NCI-H146 treated with DMSO at 0.1 percent for 48 hours (cell line): ENCODE measurements at regions not wholly inside any gene's neighbourhood (a gene's known extent, or its start where the extent isn't known, plus 50 kb on each side); places are given as distances from the start of the nearest gene placed in this dataset.
"Not testable (repeated sequence)": the region's sequence is repeated elsewhere in the genome, so short reads cannot be mapped to it uniquely, and the experiment has no call there.

ENCODE experiments used
- DNase-seq: peaks from one replicate; lab custom pipeline; 2025; ENCODE audit not compliant: unreplicated experiment; lab: John Stamatoyannopoulos, UW

DNA sequence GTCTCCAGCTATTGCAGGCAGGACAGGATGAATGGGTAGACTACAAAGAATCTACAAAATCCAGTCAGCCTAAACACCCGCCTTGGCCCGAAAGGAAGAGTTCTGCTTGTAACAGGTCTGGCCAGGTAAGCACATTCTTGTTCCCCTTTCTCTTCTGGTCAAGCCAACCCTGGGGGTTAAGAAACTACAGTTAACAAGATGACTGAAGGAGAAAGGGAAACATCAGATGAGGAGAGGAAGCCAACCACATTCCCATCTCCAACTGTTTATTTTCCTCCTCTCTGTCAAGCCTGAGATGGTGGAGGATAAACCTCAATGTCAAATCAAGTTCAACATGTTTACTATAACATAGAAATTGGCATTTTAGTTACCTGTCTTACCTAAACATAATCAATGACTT, 198.9 kb downstream of the IPMK start:
- no peak for DNase-seq

DNA sequence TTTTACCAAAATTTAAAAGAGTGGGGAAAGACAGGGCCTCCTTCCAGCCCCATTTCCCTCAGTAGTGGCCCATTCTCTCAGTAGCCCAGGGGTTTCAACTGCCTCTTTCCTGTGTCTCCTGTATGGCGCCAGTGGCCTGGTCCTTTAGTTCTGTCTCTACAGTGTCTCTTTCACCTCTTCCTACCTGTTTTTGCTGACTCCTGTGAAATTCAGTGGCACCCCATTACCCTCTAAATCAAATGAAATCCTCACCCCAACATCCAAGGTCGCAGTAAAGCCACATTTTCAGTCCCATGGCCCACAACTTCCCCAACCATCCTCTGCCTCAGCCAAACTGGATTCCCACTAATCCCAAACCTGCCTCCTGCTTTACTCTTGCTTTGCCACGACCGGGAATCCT, 200.7 kb downstream of the IPMK start:
- DNase-seq: no peak

DNA sequence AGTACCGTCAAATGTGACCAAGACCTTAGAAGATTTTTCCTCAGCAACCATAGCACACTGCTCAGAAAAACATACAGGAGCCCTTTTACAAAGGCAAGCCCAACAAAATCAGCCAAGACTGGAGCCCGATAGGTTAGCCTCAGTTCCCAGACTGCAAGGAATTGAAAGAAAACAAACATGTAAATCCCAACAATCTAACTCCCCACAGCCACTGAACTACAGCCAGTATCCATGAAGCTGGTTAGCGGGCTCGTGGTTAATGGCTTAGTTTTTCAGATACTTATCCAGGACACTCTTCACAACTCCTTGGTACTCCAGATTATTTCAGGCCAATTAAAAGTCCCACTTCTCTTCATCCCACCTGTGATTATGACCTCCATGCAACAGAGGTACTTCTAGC, 201.6 kb downstream of the IPMK start:
- DNase-seq: no peak

DNA sequence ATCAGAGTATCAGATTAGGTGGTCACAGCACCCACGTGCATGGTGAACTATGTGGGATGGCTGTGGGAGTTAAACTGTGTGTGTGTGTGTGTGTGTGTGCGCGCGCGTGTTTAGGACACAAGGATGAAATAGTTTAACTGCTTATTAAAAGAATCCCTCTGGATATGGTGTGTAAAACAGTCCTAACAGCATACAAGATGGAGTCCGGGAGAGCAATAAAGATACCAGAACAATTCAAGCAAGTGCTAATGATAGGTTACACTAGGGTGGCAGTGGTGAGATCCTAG, 202.2 kb downstream of the IPMK start:
- DNase-seq: no peak

DNA sequence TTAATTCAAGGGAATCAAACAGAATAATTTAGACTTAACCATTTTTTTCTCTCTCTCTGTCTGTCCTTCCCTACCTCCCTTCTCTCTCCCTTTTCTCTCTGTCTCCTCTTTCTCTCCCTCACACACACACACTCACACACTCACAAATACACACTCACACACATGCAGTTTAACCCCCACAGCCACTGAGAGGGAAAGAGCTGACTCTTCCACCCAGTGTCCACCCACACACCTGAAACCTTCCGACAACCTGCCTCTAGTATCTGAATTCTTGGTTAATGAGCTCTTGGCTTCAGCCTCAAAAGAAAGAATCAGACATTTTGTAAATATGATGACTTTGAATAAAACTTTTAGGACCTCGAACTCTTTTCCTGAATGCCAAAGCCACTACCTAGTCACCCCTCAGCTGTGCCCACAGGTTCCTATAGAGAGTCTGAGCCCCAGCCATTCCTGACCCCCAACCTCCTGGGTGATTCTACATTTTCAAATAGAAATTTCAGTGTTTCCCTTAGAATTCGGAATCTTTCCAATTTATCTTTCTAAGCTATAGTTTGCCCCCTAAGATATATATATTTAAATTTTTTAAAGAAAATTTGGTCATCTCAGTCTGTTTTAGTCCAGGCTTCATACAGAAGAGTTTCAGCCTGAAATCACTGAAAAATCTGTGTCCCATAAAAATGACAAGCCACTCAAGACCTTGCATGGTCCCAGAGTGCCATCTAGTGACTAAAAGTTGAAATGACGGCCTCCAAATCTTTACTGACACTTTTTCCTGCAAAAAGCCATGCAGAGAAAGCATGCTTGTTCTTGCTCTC, 202.8 kb downstream of the IPMK start:
- DNase-seq: peak; percentile 29

DNA sequence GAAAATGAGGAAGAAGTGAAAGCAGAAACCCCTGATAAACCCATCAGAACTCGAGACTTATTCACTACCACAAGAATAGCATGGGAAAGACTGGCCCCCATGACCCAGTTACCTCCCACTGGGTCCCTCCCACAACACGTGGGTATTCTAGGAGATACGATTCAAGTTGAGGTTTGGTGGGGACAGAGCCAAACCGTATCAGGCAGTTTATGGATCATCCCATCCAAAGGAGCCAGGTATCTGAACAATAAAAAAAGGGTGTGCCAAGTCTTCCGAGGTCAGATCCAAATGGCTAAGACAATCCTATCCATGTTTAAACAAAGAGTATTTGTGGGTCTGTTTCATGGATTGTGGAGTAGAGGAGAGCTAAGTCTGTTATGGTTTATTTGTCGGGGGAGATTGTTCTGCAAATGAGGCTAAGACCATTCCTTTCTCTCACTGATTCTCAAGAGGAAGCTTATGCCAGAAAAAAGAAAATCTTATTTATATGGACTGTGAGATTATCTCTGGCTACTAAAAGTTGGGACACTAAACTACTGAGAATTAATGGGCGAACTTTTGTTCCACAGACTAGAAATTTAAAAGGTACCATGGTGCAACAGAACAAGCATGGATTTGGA, 203.7 kb downstream of the IPMK start:
- no peak for DNase-seq

DNA sequence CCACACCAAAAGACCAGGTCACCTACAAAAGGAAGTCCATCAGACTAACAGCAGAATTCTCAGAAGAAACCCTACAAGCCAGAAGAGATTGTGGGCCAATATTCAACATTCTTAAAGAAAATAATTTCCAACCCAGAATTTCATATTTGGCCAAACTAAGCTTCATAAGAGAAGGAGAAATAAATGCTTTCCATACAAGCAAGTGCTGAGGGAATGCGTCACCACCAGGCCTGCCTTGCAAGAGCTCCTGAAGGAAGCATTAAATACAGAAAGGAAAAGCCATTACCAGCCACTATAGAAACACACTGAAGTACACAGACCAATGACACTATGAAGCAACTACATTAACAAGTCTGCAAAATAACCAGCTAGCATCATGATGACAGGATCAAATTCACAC, 209.0 kb downstream of the IPMK start:
- not testable (repeated sequence) for DNase-seq

DNA sequence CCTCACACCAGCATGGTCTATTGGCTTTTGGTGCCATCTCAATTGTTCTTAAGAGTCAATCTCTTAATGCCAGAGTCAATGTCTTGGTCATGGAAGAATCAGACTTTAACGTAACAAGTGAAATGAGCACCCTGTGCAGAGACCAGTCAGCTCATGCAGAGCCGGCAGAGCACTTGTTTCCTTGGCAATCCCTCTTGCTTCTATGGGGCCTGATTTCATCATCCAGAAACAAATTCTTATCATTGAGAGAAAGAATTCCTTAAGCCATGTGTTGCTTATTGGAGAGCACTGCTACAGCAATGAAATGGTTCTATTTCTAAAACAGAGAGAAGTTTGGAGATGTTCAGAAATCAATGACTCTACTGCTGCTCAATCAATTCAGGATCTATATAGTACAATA, 212.8 kb downstream of the IPMK start:
- DNase-seq: no peak

DNA sequence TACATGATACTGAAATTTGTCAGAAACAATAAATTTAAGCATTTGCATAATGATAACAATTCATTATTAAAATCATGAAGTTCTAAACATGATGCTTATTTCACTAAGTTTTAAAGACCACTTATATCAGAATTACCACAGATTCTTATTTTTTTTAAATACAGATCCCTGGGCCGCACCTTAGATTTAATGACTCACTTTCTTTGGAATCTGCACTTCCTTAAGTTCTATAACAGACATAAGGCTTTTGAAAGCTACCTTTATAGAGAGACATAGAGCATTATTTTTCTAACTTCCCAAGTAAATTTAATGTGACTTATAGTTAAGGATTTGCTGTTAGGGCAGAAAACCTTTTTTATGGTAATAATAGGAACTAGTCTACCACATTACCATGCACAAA, 214.9 kb downstream of the IPMK start:
- DNase-seq: no peak

DNA sequence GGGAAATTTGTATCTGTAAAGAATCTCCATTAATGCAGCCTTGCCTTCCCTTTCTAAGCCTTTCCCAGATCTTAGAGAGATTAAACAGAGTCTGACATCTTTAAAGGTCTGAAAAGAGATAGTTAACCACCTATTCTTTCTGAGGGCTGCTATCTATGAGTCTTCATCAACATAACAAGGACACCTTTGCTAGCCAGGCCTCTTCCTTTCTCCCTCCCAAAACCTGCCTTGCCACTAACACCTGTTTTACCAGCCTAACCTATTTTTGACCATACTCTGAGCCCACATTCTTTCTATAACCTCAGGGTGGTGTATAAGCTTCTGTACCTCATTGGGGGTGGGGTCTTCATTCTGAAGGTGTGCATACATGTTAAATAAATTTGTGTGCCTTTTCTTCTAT, 217.1 kb downstream of the IPMK start:
- no peak for DNase-seq

DNA sequence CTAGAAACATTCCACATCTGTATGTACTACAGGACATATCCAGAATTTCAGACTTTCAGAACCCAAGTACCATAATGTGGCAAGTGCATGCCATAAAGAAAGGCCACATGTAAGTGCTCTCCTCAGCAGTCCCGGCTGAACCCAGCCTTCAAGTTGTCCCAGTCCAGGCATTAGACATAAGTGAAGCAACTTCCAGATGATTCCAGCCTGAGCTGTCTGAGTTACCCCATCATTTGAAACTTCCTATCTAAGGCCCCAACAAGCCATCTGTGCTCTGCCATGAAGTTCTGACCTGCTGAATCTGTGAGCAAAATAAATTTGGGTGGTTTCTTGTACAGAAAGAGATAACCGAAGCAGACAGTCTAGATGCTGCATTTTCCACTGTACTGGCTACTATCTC, 218.8 kb downstream of the IPMK start:
- DNase-seq: no peak

DNA sequence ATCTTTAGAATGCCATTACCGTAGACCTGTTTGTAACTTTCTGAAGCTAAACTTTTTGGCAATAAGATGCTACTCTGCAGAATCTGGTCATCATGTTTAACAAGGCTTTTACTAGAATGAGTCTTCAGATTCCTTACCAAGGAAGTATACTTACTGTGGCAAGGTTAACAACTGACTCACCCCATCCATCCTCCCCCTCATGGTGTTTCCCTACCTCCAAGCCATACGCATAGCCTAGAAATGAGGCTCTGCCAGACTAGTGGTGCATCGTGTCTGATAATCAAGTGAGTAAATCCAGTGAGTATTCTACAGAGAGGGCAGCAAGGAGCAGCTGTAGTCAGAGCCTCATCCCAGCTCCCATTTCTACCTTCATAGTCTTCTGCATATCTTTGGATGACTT, 223.6 kb downstream of the IPMK start:
- DNase-seq: no peak

DNA sequence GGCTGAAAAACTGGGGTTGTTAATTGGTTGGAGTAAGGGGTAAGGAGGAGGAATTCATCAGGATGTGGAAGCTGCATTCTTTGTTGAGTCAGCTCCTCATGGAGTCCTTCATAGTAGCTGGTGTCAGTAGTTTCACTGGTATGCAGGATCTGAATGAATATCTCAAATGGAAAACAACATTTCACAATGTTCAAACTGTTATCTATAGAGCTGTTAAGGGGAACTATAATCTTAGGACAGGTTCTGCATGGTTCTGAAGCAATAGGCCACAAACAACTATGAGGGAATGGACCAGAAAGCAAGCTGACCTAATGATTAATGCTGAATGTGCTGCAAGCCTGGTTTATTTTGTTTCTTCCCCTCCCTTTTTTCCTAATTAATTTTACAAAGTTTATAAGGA, 225.8 kb downstream of the IPMK start:
- no peak for DNase-seq

DNA sequence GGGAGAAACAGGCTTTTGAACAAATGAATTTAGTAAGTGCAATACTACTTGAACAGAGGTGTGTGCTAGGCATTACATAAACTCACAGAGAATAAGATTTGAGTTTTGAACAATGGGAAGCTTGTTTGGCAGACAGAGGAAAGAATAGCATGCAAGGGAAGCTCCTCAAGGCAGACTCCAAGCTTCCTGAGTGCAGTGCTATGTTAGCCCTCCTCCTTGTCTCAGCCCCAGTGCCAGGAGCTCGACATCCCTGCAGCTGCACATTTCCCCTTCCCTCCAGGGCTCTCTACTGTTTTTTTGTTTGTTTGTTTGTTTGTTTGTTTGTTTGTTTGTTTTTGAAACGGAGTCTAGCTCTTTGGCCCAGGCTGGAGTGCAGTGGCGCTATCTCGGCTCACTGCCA, 237.5 kb downstream of the IPMK start:
- DNase-seq: no peak

DNA sequence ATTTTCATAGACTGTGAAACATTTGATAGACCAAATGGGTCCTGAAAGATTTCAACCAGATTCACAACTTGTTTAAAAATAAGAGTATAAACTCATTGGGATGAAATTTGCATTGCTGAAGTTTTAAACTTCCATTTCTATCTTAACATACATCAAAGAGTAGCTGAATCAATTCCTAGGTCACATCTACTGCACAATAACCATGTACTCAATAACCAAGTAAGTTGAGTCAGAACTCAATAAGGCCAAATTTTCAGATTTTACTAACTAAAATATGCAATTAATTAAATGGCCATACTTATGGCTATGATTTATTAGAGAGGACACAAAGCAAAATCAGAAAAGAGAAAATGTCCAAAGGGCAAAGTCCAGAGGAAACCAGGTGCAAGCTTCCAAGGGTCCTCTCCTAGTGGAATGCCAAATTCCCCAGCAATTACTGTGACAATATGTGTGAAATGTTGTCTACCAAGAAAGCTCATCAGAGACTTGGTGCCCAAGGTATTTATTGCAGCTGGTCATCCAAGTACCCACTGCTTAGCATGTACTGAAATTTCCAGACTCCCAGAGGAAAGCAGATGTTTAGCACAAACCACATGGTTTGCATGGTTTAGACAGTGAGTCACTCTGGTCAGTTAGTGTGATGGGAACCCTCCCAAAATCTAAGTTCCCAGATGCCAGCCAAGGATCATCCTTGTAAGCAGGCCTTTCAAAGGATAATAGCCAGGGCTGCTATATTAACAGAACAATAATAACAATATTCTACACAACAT, 238.9 kb downstream of the IPMK start:
- no peak for DNase-seq

DNA sequence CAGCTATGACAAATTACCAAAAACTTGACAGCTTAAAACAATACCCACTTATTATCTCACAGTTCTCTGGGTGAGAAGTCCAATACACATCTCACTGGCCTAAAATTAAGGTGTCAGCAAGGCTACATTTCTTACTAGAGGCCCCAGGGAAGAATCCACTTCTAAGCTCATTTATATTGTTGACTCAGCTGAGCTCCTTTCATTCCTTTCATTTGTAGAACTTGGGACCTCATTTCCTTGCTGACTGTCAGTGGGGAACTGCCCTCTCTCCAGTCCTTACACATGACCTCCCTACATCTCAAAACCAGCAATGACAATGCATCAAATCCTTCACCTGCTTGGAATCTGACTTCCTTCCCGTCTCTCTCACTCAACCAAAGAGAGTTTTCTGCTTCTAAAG, 240.3 kb downstream of the IPMK start:
- DNase-seq: no peak

DNA sequence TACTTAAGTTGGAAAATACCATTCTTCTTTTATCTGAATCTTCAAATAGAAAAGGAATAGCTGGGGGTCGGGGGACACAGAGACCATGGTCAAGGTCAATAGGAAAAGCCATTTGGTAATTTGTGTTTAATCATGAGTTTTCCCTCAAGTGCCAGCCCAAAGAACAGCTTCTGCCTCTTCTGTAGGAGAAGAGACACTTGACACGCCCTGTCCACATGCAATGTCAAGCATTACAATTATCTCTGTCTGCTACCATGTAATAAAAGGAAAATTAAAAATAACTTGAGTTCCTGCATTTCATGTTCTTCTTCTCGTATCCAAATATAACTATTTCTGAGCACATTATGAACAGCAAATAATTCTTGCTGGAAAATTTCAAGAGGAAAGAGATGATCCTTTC, 241.7 kb downstream of the IPMK start:
- DNase-seq: no peak

DNA sequence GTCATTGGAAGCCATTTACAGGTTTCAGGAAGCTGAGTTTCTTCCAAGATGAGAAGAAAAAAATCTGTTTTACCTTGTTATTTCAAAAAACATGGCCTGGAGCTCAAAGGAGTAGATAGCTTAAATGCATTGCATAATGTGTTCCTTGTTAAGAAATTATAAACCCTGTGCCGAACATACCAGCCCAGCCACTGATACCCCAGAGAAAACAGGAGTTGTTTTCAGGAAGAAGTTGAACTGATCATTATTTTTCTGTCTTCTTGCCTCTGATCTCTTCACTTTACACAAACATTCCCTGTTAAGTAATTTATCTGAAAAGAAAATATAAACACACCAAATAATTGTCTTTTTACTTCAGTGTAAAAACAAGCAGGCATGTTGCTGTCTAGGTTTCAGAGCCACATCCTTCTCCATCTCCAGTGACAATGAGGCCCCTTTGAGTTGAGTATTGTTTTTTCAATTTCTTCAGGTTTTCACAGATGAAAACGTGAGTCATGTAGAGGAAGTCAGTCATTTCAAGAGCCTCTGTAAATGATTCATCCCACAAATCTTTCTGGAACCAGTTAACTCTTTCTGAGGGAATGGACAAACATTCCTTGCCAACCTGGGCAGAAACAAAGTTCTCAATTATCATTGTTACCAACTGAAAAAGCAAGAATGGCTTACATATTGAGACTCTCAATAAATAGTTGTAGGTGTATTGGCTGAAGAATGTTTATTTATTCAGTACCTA, 244.2 kb downstream of the IPMK start:
- no peak for DNase-seq

DNA sequence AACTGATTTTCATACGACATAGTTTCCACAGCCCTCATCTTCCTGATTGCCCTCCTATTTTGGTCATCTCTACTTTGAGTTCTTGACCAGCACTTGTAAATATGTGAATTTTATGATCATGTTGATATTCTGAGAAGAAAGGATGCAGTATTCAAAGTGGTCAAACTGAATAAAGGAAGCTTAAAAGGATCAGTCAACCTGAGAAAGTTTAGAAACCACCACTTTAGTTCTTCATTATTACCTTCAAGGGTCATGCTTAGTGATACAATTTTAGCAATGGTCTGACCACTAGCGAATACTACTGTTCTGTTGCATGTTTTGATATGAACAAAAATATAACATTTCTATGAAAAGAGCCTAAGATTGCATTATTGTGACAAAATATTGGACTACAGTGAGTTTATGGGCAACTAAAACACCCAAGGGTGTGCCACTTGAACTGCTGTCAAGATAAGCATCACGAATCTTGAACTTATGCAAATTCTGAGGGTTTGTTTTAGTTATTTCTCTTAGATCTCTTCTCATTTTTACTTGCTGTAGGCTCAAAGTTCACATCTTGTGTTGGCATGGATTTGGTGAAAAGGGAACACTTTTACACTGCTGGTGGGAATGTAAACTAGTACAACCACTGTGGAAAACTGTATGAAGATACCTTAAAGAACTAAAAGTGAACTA, 247.7 kb downstream of the IPMK start:
- DNase-seq: no peak

DNA sequence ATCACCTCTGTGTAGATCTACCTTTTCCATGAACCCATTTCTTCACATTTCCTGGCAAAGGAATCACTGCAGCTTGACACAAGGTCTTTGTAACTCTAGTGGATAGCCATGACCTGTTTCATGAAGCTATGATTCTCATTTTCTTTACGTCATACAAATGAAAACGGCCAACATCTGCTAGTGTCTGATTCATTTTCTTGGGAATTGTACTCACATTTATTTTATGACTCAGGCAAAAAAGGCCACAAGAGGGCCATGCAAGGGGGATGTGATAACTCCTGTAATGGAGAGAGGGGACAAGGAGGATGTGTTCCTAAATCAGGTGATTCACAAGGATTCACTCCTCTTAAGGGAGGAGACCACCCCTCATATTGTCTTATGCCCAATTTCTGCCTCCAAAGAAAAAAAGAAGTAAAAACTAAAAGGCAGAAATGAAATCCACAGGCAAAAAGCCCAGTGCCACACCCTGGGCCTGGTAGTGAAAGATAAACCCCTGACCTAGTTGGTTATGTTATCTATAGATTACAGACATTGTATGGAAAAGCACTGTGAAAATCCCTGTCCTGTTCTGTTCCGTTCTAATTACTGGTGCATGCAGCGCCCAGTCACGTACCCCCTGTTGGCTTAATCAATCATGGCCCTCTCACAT, 249.9 kb downstream of the IPMK start:
- no peak for DNase-seq

DNA sequence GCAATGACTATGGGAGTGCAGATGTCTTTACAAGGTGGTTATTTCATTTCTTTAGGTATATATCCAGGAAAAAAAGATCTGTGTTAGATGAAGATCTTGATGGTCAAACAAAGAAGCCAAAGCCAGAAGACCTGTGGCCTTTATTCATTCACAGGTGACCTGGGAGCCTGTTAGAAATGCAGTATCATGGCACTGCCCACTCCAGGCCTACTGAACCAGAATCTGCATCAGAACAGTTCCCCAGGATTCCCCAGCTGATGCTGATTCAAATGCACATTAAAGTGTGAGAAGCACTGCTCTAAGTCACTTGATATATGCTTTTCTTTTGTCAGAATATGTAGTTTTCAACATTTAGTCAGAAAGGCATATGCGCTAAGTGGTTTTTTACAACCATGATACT, 251.1 kb downstream of the IPMK start:
- DNase-seq: no peak
